Heart left ventricle (tissue), 16 donors: ENCODE measurements at regions not wholly inside any gene's neighbourhood (a gene's known extent, or its start where the extent isn't known, plus 50 kb on each side); places are given as distances from the start of the nearest gene placed in this dataset.

ENCODE experiments used
- ATAC-seq, 4 donors: fragments of 200-7000 bp; cut with Tn5 transposase; one replicate each; pipeline ENCODE4 v1.9.1; 2020 to 2022; ENCODE audit warnings: moderate library complexity in 4 of 4, mild to moderate bottlenecking in 3 of 4, moderate number of reproducible peaks in 1 of 4
- DNase-seq, 5 donors: peaks; one replicate each; pipeline ENCODE4 v3.0.0-alpha.2; 2020
- H3K27ac ChIP-seq, 12 donors: fragments of 200-600 bp; sonication (generic) in 4 of 12; one replicate each; pipeline versions ENCODE4 v1.5.0 to v1.8.0; 2016 to 2022; ENCODE audit warnings: mild to moderate bottlenecking in 2 of 12
- H3K27me3 ChIP-seq, 9 donors: fragments of 200-600 bp; sonication (generic) in 2 of 9; one replicate each; pipeline versions ENCODE4 v1.5.1 to v1.8.0; 2016 to 2022; ENCODE audit warnings: mild to moderate bottlenecking in 3 of 9
- H3K36me3 ChIP-seq, 9 donors: fragments of 200-600 bp; sonication (generic) in 2 of 9; one replicate each; pipeline versions ENCODE4 v1.5.0 to v1.8.0; 2018 to 2022; ENCODE audit warnings: mild to moderate bottlenecking in 2 of 9
- H3K4me1 ChIP-seq, 12 donors: fragments of 200-600 bp; sonication (generic) in 4 of 12; one replicate each; pipeline versions ENCODE4 v1.5.0 to v1.8.0; 2016 to 2022; ENCODE audit warnings: mild to moderate bottlenecking in 3 of 12
- H3K4me3 ChIP-seq, 12 donors: fragments of 200-600 bp; sonication (generic) in 4 of 12; one replicate each; pipeline versions ENCODE4 v1.5.0 to v1.8.0; 2017 to 2022; ENCODE audit warnings: mild to moderate bottlenecking in 9 of 12, moderate library complexity in 4 of 12
- H3K9me3 ChIP-seq, 12 donors: fragments of 200-600 bp; sonication (generic) in 4 of 12; one replicate each; pipeline versions ENCODE4 v1.5.0 to v1.8.0; 2016 to 2022; ENCODE audit warnings: mild to moderate bottlenecking in 1 of 12
- CTCF ChIP-seq, 12 donors: fragments of 200-600 bp; sonication (generic) in 4 of 12; IDR thresholded peaks; one replicate each; pipeline versions ENCODE4 v1.5.0 to v1.8.0; 2018 to 2022; ENCODE audit warnings: antibody characterized with exemption in 12 of 12, mild to moderate bottlenecking in 5 of 12
- POLR2A ChIP-seq, 2 donors: fragments of 450-650 bp; IDR thresholded peaks; one replicate each; pipeline ENCODE4 v1.6.1; 2017; ENCODE audit warnings: antibody characterized with exemption in 2 of 2, mild to moderate bottlenecking in 2 of 2, moderate library complexity in 2 of 2
- WGBS, 4 donors: extraction: QIAGEN DNeasy Blood & Tissue Kit in 2 of 4; methylation state at CpG; one replicate each; pipeline versions ENCODE4 v1.1.5 to v1.1.7; 2013 to 2018; 5-methylcytosine and 5-hydroxymethylcytosine counted together
- intact Hi-C, 10 donors: fragments of 100-400 bp; cut with DNase I; formaldehyde crosslinking; loops; one replicate each; pipeline versions ENCODE4 v1.11.1 to v1.14.2; 2022
- donor health status: ischemic (EF 13 %, LVEDD 7.1; RV severe dilation, severe dysfunction).
- donor health status: healthy with polysubstance abuse.
- donor health status: DM: no; HTN: yes; CAD: no.
- donor health status: DM: no; HTN: no; CAD: no.
- donor health status: ischemic (EF 25% LVEDD 6.9; RV normal size, moderate dysfunction).
- donor health status: ischemic (EF 25% LVEDD 5.7; RV mildly dilated, moderate dysfunction).
- donor health status: healthy.
- donor health status: DM: yes; HTN: yes; CAD: no.
- donor health status: ischemic (EF 35%, LVEDD 5.7; RV mildly dilated, moderate dysfunction).
- donor health status: nonischemic (EF 11% LVEDD 7.7; RV severe dilation, severe dysfunction).
- donor health status: DM: yes; HTN: yes; CAD: no.
- donor health status: PGD.
- donor health status: ischemic (EF 29% LVEDD 5.4; RV normal size, mild dysfunction).
- donor health status: nonischemic (EF 23%, LVEDD 6.1; RV moderate dilation, normal function).

GRCh38 chr3:176581589-176581988, 615.7 kb downstream of the TBL1XR1 start:
- no peak for TF ChIP-seq POLR2A (IDR thresholded peaks at IDR 0.05)
- TF ChIP-seq CTCF (IDR thresholded peaks at IDR 0.05): no peak
- H3K27ac ChIP-seq: no peak overlapping the region
- DNase-seq: no peak
- H3K27me3 ChIP-seq: no peaks in the 10 kb centered on the region
- H3K4me1 ChIP-seq: no peaks in the 10 kb centered on the region
- no peak overlapping the region for H3K4me3 ChIP-seq
- intact Hi-C loops: no loop called here
- H3K9me3 ChIP-seq: no peaks in the 10 kb centered on the region
- WGBS, 4 donors: 84 to 88% (median 86%) methylated on average over 1 of the region's 1 CpG
- H3K36me3 ChIP-seq: no peaks in the 10 kb centered on the region
- no peak for ATAC-seq

- WGBS, 4 donors: 92 to 98% (median 93%) methylated on average over 2 of the region's 2 CpGs
- H3K4me1 ChIP-seq: no peaks in the 10 kb centered on the region
- no peaks in the 10 kb centered on the region for H3K9me3 ChIP-seq
- H3K36me3 ChIP-seq: no peaks in the 10 kb centered on the region
- TF ChIP-seq POLR2A (IDR thresholded peaks at IDR 0.05) (no peak), CTCF (IDR thresholded peaks at IDR 0.05) (no peak)
- H3K27ac ChIP-seq: no peak overlapping the region
- ATAC-seq: no peak
- intact Hi-C loops: no loop called here
- no peaks in the 10 kb centered on the region for H3K27me3 ChIP-seq
- no peak overlapping the region for H3K4me3 ChIP-seq
- no peak for DNase-seq
These were observed 617.5 kb downstream of the TBL1XR1 start for GRCh38 chr3:176579711-176580185.

- no peaks in the 10 kb centered on the region for H3K4me1 ChIP-seq
- H3K9me3 ChIP-seq: no peaks in the 10 kb centered on the region
- no peak overlapping the region for H3K4me3 ChIP-seq
- H3K27me3 ChIP-seq: no peaks in the 10 kb centered on the region
- no peak overlapping the region for H3K27ac ChIP-seq
- ATAC-seq: no peak
- no peak for DNase-seq
- 81 to 90% (median 86%) methylated on average over 3 of the region's 3 CpGs for WGBS, 4 donors
- no peaks in the 10 kb centered on the region for H3K36me3 ChIP-seq
- intact Hi-C loops: no loop called here
- TF ChIP-seq POLR2A (IDR thresholded peaks at IDR 0.05) (no peak), CTCF (IDR thresholded peaks at IDR 0.05) (no peak)
These were observed 619.0 kb downstream of the TBL1XR1 start for GRCh38 chr3:176578316-176578715.

GRCh38 chr3:176577447-176577846, 619.8 kb downstream of the TBL1XR1 start:
- TF ChIP-seq POLR2A (IDR thresholded peaks at IDR 0.05): no peak
- TF ChIP-seq CTCF (IDR thresholded peaks at IDR 0.05): no peak
- 72 to 87% (median 83%) methylated on average over 5 of the region's 5 CpGs for WGBS, 4 donors
- DNase-seq (no peak), ATAC-seq (no peak)
- Histone ChIP-seq H3K27me3 (no peaks in the 10 kb centered on the region), H3K4me1 (no peaks in the 10 kb centered on the region), H3K27ac (no peak overlapping the region), H3K9me3 (no peaks in the 10 kb centered on the region), H3K36me3 (no peaks in the 10 kb centered on the region), H3K4me3 (no peak overlapping the region)
- intact Hi-C loops: no loop called here
